ENCODE measurements at regions not wholly inside any gene's neighbourhood (a gene's known extent, or its start where the extent isn't known, plus 50 kb on each side); places are given as distances from the start of the nearest gene placed in this dataset.

DNA sequence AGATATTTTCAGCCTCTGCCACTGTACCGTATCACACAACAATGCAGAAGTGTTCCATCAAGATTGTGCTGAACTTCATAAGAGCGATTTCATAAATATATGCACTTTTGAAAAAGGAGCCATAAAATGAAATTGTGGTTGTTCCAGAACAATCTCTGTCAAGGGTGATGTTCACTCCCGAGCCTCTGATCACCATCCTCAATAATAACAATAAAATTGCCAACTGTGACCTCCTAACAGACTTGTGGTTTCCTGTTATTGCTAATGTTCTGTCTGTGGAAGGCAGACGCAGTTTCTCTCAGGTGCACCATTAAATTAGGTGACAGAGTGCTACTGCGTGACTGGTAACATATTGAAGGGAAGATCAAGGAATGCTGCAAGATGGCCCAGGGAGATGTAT is 383.7 kb downstream of the SOCS6 start:
- TF ChIP-seq, protein P1, sequence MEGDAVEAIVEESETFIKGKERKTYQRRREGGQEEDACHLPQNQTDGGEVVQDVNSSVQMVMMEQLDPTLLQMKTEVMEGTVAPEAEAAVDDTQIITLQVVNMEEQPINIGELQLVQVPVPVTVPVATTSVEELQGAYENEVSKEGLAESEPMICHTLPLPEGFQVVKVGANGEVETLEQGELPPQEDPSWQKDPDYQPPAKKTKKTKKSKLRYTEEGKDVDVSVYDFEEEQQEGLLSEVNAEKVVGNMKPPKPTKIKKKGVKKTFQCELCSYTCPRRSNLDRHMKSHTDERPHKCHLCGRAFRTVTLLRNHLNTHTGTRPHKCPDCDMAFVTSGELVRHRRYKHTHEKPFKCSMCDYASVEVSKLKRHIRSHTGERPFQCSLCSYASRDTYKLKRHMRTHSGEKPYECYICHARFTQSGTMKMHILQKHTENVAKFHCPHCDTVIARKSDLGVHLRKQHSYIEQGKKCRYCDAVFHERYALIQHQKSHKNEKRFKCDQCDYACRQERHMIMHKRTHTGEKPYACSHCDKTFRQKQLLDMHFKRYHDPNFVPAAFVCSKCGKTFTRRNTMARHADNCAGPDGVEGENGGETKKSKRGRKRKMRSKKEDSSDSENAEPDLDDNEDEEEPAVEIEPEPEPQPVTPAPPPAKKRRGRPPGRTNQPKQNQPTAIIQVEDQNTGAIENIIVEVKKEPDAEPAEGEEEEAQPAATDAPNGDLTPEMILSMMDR (IDR thresholded peaks at IDR 0.05; ENCODE audit: low read length), result no peak
- no peak for TF ChIP-seq EZH2 (optimal IDR thresholded peaks at IDR 0.05; ENCODE audit: low read depth, low read length)
